Umbilical cord (tissue), 1 donor: ENCODE measurements at regions not wholly inside any gene's neighbourhood (a gene's known extent, or its start where the extent isn't known, plus 50 kb on each side); places are given as distances from the start of the nearest gene placed in this dataset.
"Not testable (repeated sequence)": the region's sequence is repeated elsewhere in the genome, so short reads cannot be mapped to it uniquely, and the experiment has no call there.

Source experiments
- DNase-seq: peaks from one replicate; pipeline ENCODE4 v3.0.0-alpha.2; 2015; ENCODE audit warnings: low spot score

GRCh38 chr4:24209131-24209530 is 319.3 kb upstream of the PPARGC1A start:
- no peak for DNase-seq

GRCh38 chr4:24208691-24209090 is 318.8 kb upstream of the PPARGC1A start:
- no peak for DNase-seq

- not testable (repeated sequence) for DNase-seq
Observed at GRCh38 chr4:24204708-24205107, 314.9 kb upstream of the PPARGC1A start.

- peak; percentile 14 for DNase-seq
Observed at GRCh38 chr4:24203926-24204325, 314.1 kb upstream of the PPARGC1A start.

- DNase-seq, result no peak
Observed at GRCh38 chr4:24202579-24202978, 312.7 kb upstream of the PPARGC1A start.

GRCh38 chr4:24197955-24198354 is 308.1 kb upstream of the PPARGC1A start:
- no peak for DNase-seq

- no peak for DNase-seq
Observed at GRCh38 chr4:24196785-24197184, 306.9 kb upstream of the PPARGC1A start.

- DNase-seq, result no peak
Observed at GRCh38 chr4:24195991-24196736, 306.3 kb upstream of the PPARGC1A start.

- DNase-seq, result no peak
Observed at GRCh38 chr4:24192018-24192641, 302.3 kb upstream of the PPARGC1A start.

GRCh38 chr4:24190761-24191695 is 301.2 kb upstream of the PPARGC1A start:
- DNase-seq, result no peak

- no peak for DNase-seq
Observed at GRCh38 chr4:24188459-24188858, 298.6 kb upstream of the PPARGC1A start.

- no peak for DNase-seq
Observed at GRCh38 chr4:24186466-24186865, 296.6 kb upstream of the PPARGC1A start.

- DNase-seq, result no peak
Observed at GRCh38 chr4:24181005-24181404, 291.2 kb upstream of the PPARGC1A start.

- no peak for DNase-seq
Observed at GRCh38 chr4:24180586-24180985, 290.7 kb upstream of the PPARGC1A start.

- DNase-seq, result no peak
Observed at GRCh38 chr4:24179201-24179840, 289.5 kb upstream of the PPARGC1A start.

GRCh38 chr4:24177443-24177842 is 287.6 kb upstream of the PPARGC1A start:
- not testable (repeated sequence) for DNase-seq

GRCh38 chr4:24175707-24176106 is 285.9 kb upstream of the PPARGC1A start:
- DNase-seq, result no peak

GRCh38 chr4:24174602-24175001 is 284.8 kb upstream of the PPARGC1A start:
- DNase-seq, result peak; percentile 17

GRCh38 chr4:24172406-24172805 is 282.6 kb upstream of the PPARGC1A start:
- peak; percentile 12 for DNase-seq

- no peak for DNase-seq
Observed at GRCh38 chr4:24169956-24170355, 280.1 kb upstream of the PPARGC1A start.

GRCh38 chr4:24168658-24169057 is 278.8 kb upstream of the PPARGC1A start:
- DNase-seq, result no peak

- no peak for DNase-seq
Observed at GRCh38 chr4:24166501-24166900, 276.7 kb upstream of the PPARGC1A start.
